GOT3 (cell line): ENCODE measurements at regions not wholly inside any gene's neighbourhood (a gene's known extent, or its start where the extent isn't known, plus 50 kb on each side); places are given as distances from the start of the nearest gene placed in this dataset.

Experiments
- DNase-seq: peaks from one replicate; lab custom pipeline; 2025; ENCODE audit warnings: mixed read lengths; lab: John Stamatoyannopoulos, UW

- DNase-seq: no peak
Measured at GRCh38 chr6:71430018-71430417, 141.4 kb downstream of the OGFRL1 start.

GRCh38 chr6:71433441-71433840, 144.8 kb downstream of the OGFRL1 start:
- DNase-seq: no peak

- no peak for DNase-seq
Measured at GRCh38 chr6:71444222-71444621, 155.6 kb downstream of the OGFRL1 start.

GRCh38 chr6:71446057-71446456, 157.4 kb downstream of the OGFRL1 start:
- no peak for DNase-seq

GRCh38 chr6:71446470-71446869, 157.9 kb downstream of the OGFRL1 start:
- DNase-seq: no peak

- no peak for DNase-seq
Measured at GRCh38 chr6:71452697-71453370, 164.2 kb downstream of the OGFRL1 start.

GRCh38 chr6:71453371-71453706, 164.7 kb downstream of the OGFRL1 start:
- no peak for DNase-seq

GRCh38 chr6:71454056-71454455, 165.4 kb downstream of the OGFRL1 start:
- DNase-seq: no peak

- no peak for DNase-seq
Measured at GRCh38 chr6:71457929-71458328, 169.3 kb downstream of the OGFRL1 start.

- DNase-seq: no peak
Measured at GRCh38 chr6:71459162-71459561, 170.6 kb downstream of the OGFRL1 start.

- DNase-seq: no peak
Measured at GRCh38 chr6:71460933-71461332, 172.3 kb downstream of the OGFRL1 start.

- no peak for DNase-seq
Measured at GRCh38 chr6:71463061-71463460, 174.4 kb downstream of the OGFRL1 start.

- no peak for DNase-seq
Measured at GRCh38 chr6:71465096-71465495, 176.5 kb downstream of the OGFRL1 start.

GRCh38 chr6:71466362-71466761, 177.8 kb downstream of the OGFRL1 start:
- DNase-seq: no peak

- no peak for DNase-seq
Measured at GRCh38 chr6:71468038-71468437, 179.4 kb downstream of the OGFRL1 start.

GRCh38 chr6:71468841-71469700, 180.5 kb downstream of the OGFRL1 start:
- DNase-seq: peak; percentile 17

- DNase-seq: no peak
Measured at GRCh38 chr6:71471718-71472117, 183.1 kb downstream of the OGFRL1 start.

- no peak for DNase-seq
Measured at GRCh38 chr6:71473926-71474325, 185.3 kb downstream of the OGFRL1 start.

GRCh38 chr6:71474942-71475341, 186.3 kb downstream of the OGFRL1 start:
- no peak for DNase-seq

- DNase-seq: no peak
Measured at GRCh38 chr6:71476371-71476770, 187.8 kb downstream of the OGFRL1 start.

GRCh38 chr6:71476872-71477271, 188.3 kb downstream of the OGFRL1 start:
- no peak for DNase-seq

GRCh38 chr6:71478834-71479541, 190.4 kb downstream of the OGFRL1 start:
- DNase-seq: no peak

GRCh38 chr6:71480577-71480976, 192.0 kb downstream of the OGFRL1 start:
- no peak for DNase-seq
